HG02870 (cell line): ENCODE measurements at regions not wholly inside any gene's neighbourhood (a gene's known extent, or its start where the extent isn't known, plus 50 kb on each side); places are given as distances from the start of the nearest gene placed in this dataset.

Source experiments
- ATAC-seq: cut with Tn5 transposase; IDR thresholded peaks from one replicate; pipeline ENCODE4 v1.9.1; 2021; ENCODE audit warnings: mild to moderate bottlenecking, moderate library complexity; ENCODE audit not compliant: unreplicated experiment

DNA sequence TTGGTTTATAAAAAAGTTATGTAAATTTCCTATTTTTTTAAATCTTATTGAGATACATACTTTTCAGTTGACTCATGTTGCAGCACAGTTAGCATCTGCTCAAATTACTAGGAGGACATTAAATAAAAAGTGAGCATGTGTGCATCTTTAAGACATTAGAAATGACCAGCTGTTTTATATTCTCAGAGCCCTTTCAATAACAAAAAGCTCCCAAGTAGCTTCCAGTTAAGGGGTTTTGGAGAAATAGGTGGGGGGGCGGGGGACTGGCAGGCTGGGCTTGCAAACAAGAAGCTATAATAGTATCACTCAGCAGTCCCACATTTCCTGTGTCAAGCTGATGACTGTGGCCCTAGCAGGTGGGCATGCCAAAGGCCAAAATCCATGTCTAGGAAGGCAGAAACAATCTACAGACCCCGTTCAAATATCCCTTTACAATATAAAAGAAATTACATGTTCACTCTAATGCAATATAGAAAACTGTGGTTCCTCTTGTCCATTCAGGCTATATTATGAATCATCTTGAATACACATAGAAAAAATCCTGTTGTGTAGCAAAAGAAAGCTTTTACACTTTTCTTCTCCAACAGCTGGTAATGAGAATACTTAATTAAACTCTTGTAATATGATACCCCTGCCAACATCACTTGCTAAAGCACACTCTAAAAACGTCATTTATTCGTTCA, 1713.2 kb upstream of the SLC10A2 start:
- no peak for ATAC-seq

- ATAC-seq: peak; percentile 58
Measured at GRCh38 chr13:104773775-104774174, 1707.6 kb upstream of the SLC10A2 start.

DNA sequence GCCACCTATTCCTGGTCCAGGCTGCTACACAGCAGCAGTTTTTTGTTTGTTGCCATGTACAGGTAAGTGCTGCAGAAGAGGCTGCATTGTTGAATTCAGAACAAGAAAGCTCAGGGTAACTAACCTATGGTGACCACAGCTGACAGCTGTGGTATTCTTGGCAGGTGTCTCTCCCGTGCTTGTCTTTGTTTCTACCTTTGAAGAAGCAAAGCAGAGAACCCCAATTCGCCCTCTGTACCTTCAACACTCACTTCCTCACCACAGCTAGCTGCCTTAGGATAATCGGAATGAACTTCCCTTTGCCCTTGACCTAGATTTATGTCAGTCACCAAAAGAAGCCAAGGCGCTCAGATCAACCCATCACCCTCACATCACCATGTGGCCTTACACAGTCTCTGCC, 1703.3 kb upstream of the SLC10A2 start:
- ATAC-seq: no peak

DNA sequence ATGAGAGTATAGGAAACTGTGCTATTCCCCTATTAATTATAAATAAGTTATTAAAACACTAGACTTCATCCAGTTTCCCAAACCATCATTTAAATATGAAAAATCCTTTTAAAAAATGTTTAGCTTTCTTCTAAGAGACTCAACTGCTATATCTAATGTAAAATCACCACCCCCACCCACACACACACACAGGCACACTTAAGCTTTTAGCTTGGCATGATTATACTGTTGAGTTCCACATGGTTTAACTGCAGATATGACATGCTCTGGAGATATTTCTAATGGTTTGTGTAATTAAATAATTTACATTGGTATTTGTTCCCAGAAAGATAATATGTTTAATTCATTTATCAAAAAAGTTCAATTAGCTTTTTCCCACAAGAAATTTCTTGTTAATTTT, 1700.1 kb upstream of the SLC10A2 start:
- ATAC-seq: no peak

- no peak for ATAC-seq
Measured at GRCh38 chr13:104764600-104764999, 1698.4 kb upstream of the SLC10A2 start.

GRCh38 chr13:104759069-104759468, 1692.9 kb upstream of the SLC10A2 start:
- no peak for ATAC-seq

- ATAC-seq: no peak
Measured at GRCh38 chr13:104757712-104758111, 1691.5 kb upstream of the SLC10A2 start.

DNA sequence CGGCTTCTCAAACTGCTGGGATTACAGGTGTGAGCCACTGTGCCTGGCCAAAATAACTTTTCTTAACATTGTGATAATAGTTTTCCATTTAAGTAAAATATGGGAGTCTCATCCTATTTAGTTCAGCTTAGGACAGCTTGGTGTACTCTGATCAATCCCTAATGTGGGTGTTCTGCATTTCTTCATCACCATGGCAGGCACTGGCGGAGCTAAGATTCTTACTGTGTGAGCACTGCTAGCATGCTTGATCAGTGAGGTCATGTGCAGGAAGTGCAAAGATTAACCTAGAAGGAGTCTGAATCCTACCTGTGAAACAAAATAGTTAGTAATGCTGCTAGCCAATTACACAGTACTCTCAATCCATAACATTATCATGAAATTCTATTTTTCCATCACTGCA, 1684.2 kb upstream of the SLC10A2 start:
- ATAC-seq: no peak

DNA sequence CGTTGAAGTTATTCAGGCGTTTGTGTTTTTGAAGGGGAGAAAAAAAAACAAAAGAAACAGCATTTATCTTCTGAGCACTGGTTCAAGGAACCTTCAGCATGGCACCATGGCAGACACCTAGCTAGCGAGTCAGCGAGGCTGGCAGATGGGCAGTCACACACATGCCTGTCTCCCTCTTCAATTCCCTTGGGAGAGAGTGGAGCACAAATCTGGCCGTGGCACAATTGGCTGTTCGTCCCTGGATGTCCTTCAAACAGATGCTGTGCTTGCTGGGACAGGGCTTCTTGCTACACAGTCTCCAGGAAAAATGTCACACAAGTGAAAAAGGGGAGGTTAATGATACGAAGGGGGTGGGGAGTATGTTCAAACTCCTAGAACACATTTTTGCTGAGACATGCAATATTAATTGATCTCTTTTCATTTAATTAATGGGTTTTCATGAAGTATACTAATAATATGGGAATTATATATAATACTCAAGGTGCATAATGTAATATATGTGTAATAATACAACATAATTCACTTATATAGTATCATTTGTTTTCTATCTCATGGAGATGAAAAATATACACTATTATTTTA, 1674.5 kb upstream of the SLC10A2 start:
- no peak for ATAC-seq

- ATAC-seq: no peak
Measured at GRCh38 chr13:104737713-104738112, 1671.5 kb upstream of the SLC10A2 start.

- no peak for ATAC-seq
Measured at GRCh38 chr13:104733427-104733826, 1667.2 kb upstream of the SLC10A2 start.

GRCh38 chr13:104715111-104715510, 1648.9 kb upstream of the SLC10A2 start:
- no peak for ATAC-seq

- ATAC-seq: no peak
Measured at GRCh38 chr13:104705031-104705750, 1639.0 kb upstream of the SLC10A2 start.

DNA sequence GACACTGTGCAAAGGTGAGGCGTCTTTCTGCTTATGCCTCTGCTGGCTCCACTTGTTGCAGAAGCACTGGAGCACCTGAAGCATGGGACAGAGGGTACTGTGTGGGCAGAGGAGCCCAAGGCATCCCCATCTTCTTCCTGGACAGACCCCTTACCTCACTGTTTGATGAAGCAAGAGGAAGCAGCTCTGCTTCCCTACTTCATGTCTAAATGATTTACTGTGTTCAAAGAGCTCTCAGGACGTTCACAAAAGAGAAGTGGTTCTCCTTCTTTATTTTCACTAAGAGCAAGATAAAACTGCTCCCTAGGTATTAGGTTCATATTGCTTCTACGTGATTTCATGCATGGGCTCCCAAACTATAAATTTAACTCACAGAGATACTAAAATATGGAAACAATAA, 1635.4 kb upstream of the SLC10A2 start:
- no peak for ATAC-seq

DNA sequence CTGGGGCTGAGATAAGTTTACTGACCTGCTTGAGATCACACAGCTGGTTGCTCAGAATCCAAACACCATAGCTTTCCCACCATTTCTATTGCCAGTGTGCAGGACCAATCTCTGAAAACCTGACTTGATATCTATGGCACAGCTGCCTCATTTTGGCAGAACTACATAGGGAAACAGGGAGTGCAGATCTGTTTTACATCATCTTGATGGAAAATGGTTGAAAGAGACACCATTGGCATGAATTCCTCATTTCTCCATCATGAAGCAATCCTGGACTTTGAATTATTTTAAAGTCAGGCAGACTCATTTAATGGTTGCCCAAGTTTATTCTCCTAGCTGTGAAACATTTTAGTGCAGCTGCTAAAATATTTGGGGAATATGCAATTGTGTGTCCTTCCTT, 1628.2 kb upstream of the SLC10A2 start:
- ATAC-seq: no peak

GRCh38 chr13:104693126-104693525, 1626.9 kb upstream of the SLC10A2 start:
- no peak for ATAC-seq

- no peak for ATAC-seq
Measured at GRCh38 chr13:104691767-104692467, 1625.7 kb upstream of the SLC10A2 start.

GRCh38 chr13:104686484-104686883, 1620.3 kb upstream of the SLC10A2 start:
- no peak for ATAC-seq

GRCh38 chr13:104683789-104684188, 1617.6 kb upstream of the SLC10A2 start:
- no peak for ATAC-seq

- no peak for ATAC-seq
Measured at GRCh38 chr13:104678161-104678560, 1611.9 kb upstream of the SLC10A2 start.

DNA sequence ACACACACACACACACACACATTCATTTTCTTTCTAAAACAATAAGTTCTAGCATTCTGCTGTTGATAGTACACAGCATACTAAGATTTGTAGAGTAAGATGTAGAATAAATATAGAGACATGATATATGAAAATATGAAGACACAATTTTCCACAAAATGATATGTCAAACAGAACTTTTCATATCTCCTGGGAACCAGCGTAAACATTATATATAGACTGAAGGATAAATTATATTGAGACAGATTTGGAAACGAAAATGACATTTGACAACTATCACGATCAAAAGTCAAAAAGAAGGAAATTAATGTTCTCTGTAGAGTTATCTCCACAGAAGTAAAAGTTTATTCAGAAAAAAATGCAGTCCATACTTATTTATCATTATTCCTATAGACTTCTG, 1605.7 kb upstream of the SLC10A2 start:
- ATAC-seq: no peak

DNA sequence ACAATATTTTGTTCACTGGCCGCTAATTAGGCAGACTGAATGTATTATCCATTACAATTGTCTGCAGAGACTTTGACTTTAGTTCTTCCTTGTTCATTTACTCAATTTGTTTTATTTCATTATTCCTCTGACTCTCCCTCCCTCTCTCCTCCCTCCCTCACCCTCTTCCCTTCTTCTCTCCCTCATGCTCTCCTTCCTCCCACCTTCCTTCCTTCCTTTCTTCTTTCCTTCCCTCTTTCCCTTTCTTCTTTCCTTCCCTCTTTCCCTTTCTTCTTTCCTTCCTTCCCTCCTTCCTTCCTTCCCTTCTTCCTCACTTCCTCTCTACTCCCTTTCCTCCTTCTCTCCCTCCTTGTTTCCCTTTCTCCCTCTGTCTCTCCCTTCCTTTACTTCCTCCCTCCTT, 1591.0 kb upstream of the SLC10A2 start:
- no peak for ATAC-seq
